ENCODE measurements at regions not wholly inside any gene's neighbourhood (a gene's known extent, or its start where the extent isn't known, plus 50 kb on each side); places are given as distances from the start of the nearest gene placed in this dataset.

DNA sequence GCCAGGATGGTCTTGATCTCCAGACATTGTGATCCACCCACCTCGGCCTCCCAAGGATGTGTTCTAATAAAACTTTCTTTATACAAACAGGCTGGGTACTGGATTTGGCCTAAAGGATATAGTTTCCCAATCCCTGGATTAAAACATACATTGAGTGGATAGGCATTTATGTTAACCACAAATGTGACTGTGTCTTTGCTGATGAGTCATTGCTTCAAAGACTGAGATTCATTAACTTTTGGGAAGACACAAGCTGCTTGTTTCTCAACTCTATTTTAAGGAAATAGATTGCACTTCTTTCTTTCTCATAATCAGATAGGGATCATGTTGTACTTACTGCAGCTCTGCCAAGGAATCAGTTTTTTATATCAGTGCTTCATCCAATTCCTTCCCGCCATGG is 131.3 kb upstream of the AGA start:
- ChIA-PET POLR2A (no interaction called here), RAD21 (ENCODE audit: unreplicated experiment) (no interaction called here), SMC1A (ENCODE audit: uncharacterized antibody, unreplicated experiment) (no interaction called here), CTCF (no interaction called here)
- no peak overlapping the region for H3K4me2 ChIP-seq (ENCODE audit: control insufficient read depth, insufficient read depth)
- H3K36me3 ChIP-seq (ENCODE audit: control insufficient read depth in 2 of 2, insufficient read depth in 2 of 2, low read length in 1 of 2) = no peaks in the 10 kb centered on the region
- H3K4me3 ChIP-seq = no peak overlapping the region
- DNase-seq (ENCODE audit: low read depth, low spot score) (no peak), ATAC-seq (no peak), FAIRE-seq (no peak)
- TF ChIP-seq KAT2A (conservative IDR thresholded peaks at IDR 0.05; ENCODE audit: control insufficient read depth, low read depth, low read length) (no peak), TCF12 (IDR thresholded peaks at IDR 0.05; ENCODE audit: low read depth, low read length) (no peak), MLLT1 (IDR thresholded peaks at IDR 0.05) (no peak)
- no peaks in the 10 kb centered on the region for H3K79me2 ChIP-seq (ENCODE audit: control insufficient read depth, insufficient read depth, low read length)
- no peaks in the 10 kb centered on the region for H4K20me1 ChIP-seq (ENCODE audit: control insufficient read depth, insufficient read depth)
- in situ Hi-C loops (cut with MboI) (no loop called here), intact Hi-C loops (cut with micrococcal nuclease; ENCODE audit: unreplicated experiment) (no loop called here)
- no peaks in the 10 kb centered on the region for H3K27me3 ChIP-seq (replicated peaks in 1 of 2; ENCODE audit: control insufficient read depth in 2 of 2, insufficient read depth in 2 of 2, low read length in 1 of 2)
- H2AFZ ChIP-seq (ENCODE audit: control insufficient read depth, low read depth, low read length) = no peak overlapping the region
- H3K27ac ChIP-seq (ENCODE audit: control insufficient read depth, insufficient read depth) = no peak overlapping the region
- H3K9ac ChIP-seq (ENCODE audit: control insufficient read depth, insufficient read depth, low read length) = no peak overlapping the region
- no peaks in the 10 kb centered on the region for H3K4me1 ChIP-seq (ENCODE audit: control insufficient read depth, insufficient read depth, low read length)
- 26% methylated on average over 2 of the region's 2 CpGs for WGBS (ENCODE audit: insufficient coverage, insufficient replicate concordance, low lambda C conversion rate, missing lambda C conversion rate)
- BruUV-seq (replicated peaks) = no TSS peak
- no peaks in the 10 kb centered on the region for H3K9me3 ChIP-seq (replicated peaks; ENCODE audit: control insufficient read depth, insufficient read depth, low read length)

DNA sequence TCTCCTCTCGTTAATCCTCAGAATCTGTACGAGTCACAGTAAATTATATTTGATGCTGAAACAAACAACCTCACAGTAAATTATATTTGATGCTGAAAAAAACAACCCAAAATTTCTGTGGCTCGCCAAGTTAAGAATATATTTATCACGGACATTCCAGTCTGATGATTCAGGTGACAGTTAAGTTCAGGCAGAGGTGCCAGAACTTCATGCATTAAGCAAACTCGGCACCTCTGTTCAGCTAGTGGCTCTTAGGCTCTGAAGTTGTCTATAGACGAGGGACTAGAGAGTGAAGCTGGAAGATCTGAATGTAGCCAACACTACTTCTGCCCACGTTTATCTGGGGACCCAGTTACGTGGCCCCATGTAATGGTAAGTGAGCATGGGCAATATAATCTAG is 132.2 kb upstream of the AGA start:
- H3K4me3 ChIP-seq = no peak overlapping the region
- no peak overlapping the region for H3K27ac ChIP-seq (ENCODE audit: control insufficient read depth, insufficient read depth)
- H3K4me2 ChIP-seq (ENCODE audit: control insufficient read depth, insufficient read depth) = no peak overlapping the region
- 4% methylated on average over 8 of the region's 8 CpGs for WGBS (ENCODE audit: insufficient coverage, insufficient replicate concordance, low lambda C conversion rate, missing lambda C conversion rate)
- intact Hi-C loops (cut with micrococcal nuclease; ENCODE audit: unreplicated experiment) (no loop called here), in situ Hi-C loops (cut with MboI) (no loop called here)
- ChIA-PET POLR2A (no interaction called here), SMC1A (ENCODE audit: uncharacterized antibody, unreplicated experiment) (no interaction called here), CTCF (no interaction called here), RAD21 (ENCODE audit: unreplicated experiment) (no interaction called here)
- no TSS peak for BruUV-seq (replicated peaks)
- no peaks in the 10 kb centered on the region for H3K4me1 ChIP-seq (ENCODE audit: control insufficient read depth, insufficient read depth, low read length)
- DNase-seq (ENCODE audit: low read depth, low spot score) = no peak
- no peaks in the 10 kb centered on the region for H4K20me1 ChIP-seq (ENCODE audit: control insufficient read depth, insufficient read depth)
- H3K79me2 ChIP-seq (ENCODE audit: control insufficient read depth, insufficient read depth, low read length) = no peaks in the 10 kb centered on the region
- no peak for FAIRE-seq
- H3K9me3 ChIP-seq (replicated peaks; ENCODE audit: control insufficient read depth, insufficient read depth, low read length) = no peaks in the 10 kb centered on the region
- ATAC-seq = no peak
- no peaks in the 10 kb centered on the region for H3K27me3 ChIP-seq (replicated peaks in 1 of 2; ENCODE audit: control insufficient read depth in 2 of 2, insufficient read depth in 2 of 2, low read length in 1 of 2)
- H3K9ac ChIP-seq (ENCODE audit: control insufficient read depth, insufficient read depth, low read length) = no peak overlapping the region
- H2AFZ ChIP-seq (ENCODE audit: control insufficient read depth, low read depth, low read length) = no peak overlapping the region
- no peaks in the 10 kb centered on the region for H3K36me3 ChIP-seq (ENCODE audit: control insufficient read depth in 2 of 2, insufficient read depth in 2 of 2, low read length in 1 of 2)
- TF ChIP-seq KLF5 (IDR thresholded peaks at IDR 0.05; ENCODE audit: partially characterized antibody) (no peak), NRF1 (conservative IDR thresholded peaks at IDR 0.05; ENCODE audit: low read depth, low read length) (no peak), ASH2L (IDR thresholded peaks at IDR 0.05; ENCODE audit: borderline replicate concordance, low read depth) (no peak), PML (IDR thresholded peaks at IDR 0.05; ENCODE audit: low read length) (no peak), POU2F2 (IDR thresholded peaks at IDR 0.05; ENCODE audit: borderline replicate concordance, low read depth, low read length) (no peak), ATF7 (IDR thresholded peaks at IDR 0.05; ENCODE audit: low read depth) (no peak), TCF12 (IDR thresholded peaks at IDR 0.05; ENCODE audit: low read depth, low read length) (no peak), SREBF2 (IDR thresholded peaks at IDR 0.05; ENCODE audit: low read length) (no peak), STAT3 (IDR thresholded peaks at IDR 0.05; ENCODE audit: low read depth, low read length) (no peak), RUNX3 (IDR thresholded peaks at IDR 0.05; ENCODE audit: low read length) (no peak), WRNIP1 (IDR thresholded peaks at IDR 0.05; ENCODE audit: borderline replicate concordance, low read depth, low read length) (no peak), ZBTB40 (IDR thresholded peaks at IDR 0.05; ENCODE audit: borderline replicate concordance) (no peak)
- TF ChIP-seq, protein P1, sequence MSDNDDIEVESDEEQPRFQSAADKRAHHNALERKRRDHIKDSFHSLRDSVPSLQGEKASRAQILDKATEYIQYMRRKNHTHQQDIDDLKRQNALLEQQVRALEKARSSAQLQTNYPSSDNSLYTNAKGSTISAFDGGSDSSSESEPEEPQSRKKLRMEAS (IDR thresholded peaks at IDR 0.05; ENCODE audit: low read depth, low read length) = no peak

Measured in GM12878 (cell line).